ENCODE measurements at regions not wholly inside any gene's neighbourhood (a gene's known extent, or its start where the extent isn't known, plus 50 kb on each side); places are given as distances from the start of the nearest gene placed in this dataset.

- ChIA-PET CTCF (no interaction called here), POLR2A (no interaction called here)
- H3K4me1 Mint-ChIP-seq: no peaks in the 10 kb centered on the region
These were observed 69.3 kb upstream of the CXCL14 start for GRCh38 chr5:135648116-135648515.

GRCh38 chr5:135645336-135646180 is 66.8 kb upstream of the CXCL14 start:
- ChIA-PET POLR2A (no interaction called here), CTCF (no interaction called here)
- H3K9me3 Mint-ChIP-seq: no peaks in the 10 kb centered on the region
- Histone ChIP-seq H3K4me3 (ENCODE audit: low read length) (no peak overlapping the region), H3K36me3 (ENCODE audit: insufficient read depth, low read length) (no peaks in the 10 kb centered on the region), H3K4me1 (ENCODE audit: insufficient read depth, low read length) (no peaks in the 10 kb centered on the region), H3K27me3 (ENCODE audit: insufficient read depth, low read length, poor library complexity, severe bottlenecking) (no peaks in the 10 kb centered on the region), H3K27ac (ENCODE audit: low read depth, low read length) (no peak overlapping the region), H3K9me3 (ENCODE audit: low read length) (no peaks in the 10 kb centered on the region)
- no peaks in the 10 kb centered on the region for H3K36me3 Mint-ChIP-seq
- peaks cover 0 to 2% of the 10 kb centered on the region in 2 donors for H3K27me3 Mint-ChIP-seq
- DNase-seq: no peak
- no peak overlapping the region for H3K27ac Mint-ChIP-seq
- H3K4me3 Mint-ChIP-seq: no peak overlapping the region
- no peaks in the 10 kb centered on the region for H3K4me1 Mint-ChIP-seq

More at GRCh38 chr5:135648116-135648515, 69.3 kb upstream of the CXCL14 start:
- DNase-seq: no peak
- no peaks in the 10 kb centered on the region for H3K27me3 ChIP-seq (ENCODE audit: insufficient read depth, low read length, poor library complexity, severe bottlenecking)
- H3K27me3 Mint-ChIP-seq: peaks cover 0 to 3% of the 10 kb centered on the region in 2 donors
- no peaks in the 10 kb centered on the region for H3K36me3 ChIP-seq (ENCODE audit: insufficient read depth, low read length)
- no peaks in the 10 kb centered on the region for H3K9me3 Mint-ChIP-seq
- H3K4me1 ChIP-seq (ENCODE audit: insufficient read depth, low read length): no peaks in the 10 kb centered on the region
- H3K4me3 Mint-ChIP-seq: no peak overlapping the region
- no peak overlapping the region for H3K27ac Mint-ChIP-seq
- H3K4me3 ChIP-seq (ENCODE audit: low read length): no peak overlapping the region
- no peak overlapping the region for H3K27ac ChIP-seq (ENCODE audit: low read depth, low read length)
- no peaks in the 10 kb centered on the region for H3K36me3 Mint-ChIP-seq
- H3K9me3 ChIP-seq (ENCODE audit: low read length): no peaks in the 10 kb centered on the region

- Mint-ChIP-seq H3K36me3 (peaks cover 0 to 2% (median 0%) of the 10 kb centered on the region in 3 donors), H3K9me3 (no peaks in the 10 kb centered on the region), H3K4me1 (no peaks in the 10 kb centered on the region), H3K4me3 (no peak overlapping the region), H3K27ac (no peak overlapping the region), H3K27me3 (peaks cover 0 to 2% of the 10 kb centered on the region in 2 donors)
- DNase-seq: no peak
- Histone ChIP-seq H3K4me3 (ENCODE audit: low read length) (no peak overlapping the region), H3K27ac (ENCODE audit: low read depth, low read length) (no peak overlapping the region), H3K9me3 (ENCODE audit: low read length) (no peaks in the 10 kb centered on the region), H3K36me3 (ENCODE audit: insufficient read depth, low read length) (no peaks in the 10 kb centered on the region), H3K27me3 (ENCODE audit: insufficient read depth, low read length, poor library complexity, severe bottlenecking) (no peaks in the 10 kb centered on the region), H3K4me1 (ENCODE audit: insufficient read depth, low read length) (no peaks in the 10 kb centered on the region)
- ChIA-PET CTCF (no interaction called here), POLR2A (no interaction called here)
These were observed 66.0 kb upstream of the CXCL14 start for GRCh38 chr5:135644816-135645215.

GRCh38 chr5:135643881-135644766 is 65.3 kb upstream of the CXCL14 start:
- no peak overlapping the region for H3K4me3 ChIP-seq (ENCODE audit: low read length)
- H3K27ac ChIP-seq (ENCODE audit: low read depth, low read length): no peak overlapping the region
- H3K9me3 Mint-ChIP-seq: no peaks in the 10 kb centered on the region
- H3K4me1 Mint-ChIP-seq: no peaks in the 10 kb centered on the region
- no peaks in the 10 kb centered on the region for H3K9me3 ChIP-seq (ENCODE audit: low read length)
- no peak overlapping the region for H3K4me3 Mint-ChIP-seq
- no peaks in the 10 kb centered on the region for H3K27me3 ChIP-seq (ENCODE audit: insufficient read depth, low read length, poor library complexity, severe bottlenecking)
- peaks cover 0 to 2% of the 10 kb centered on the region in 2 donors for H3K27me3 Mint-ChIP-seq
- peaks cover 0 to 2% (median 0%) of the 10 kb centered on the region in 3 donors for H3K36me3 Mint-ChIP-seq
- no peak overlapping the region for H3K27ac Mint-ChIP-seq
- no peaks in the 10 kb centered on the region for H3K36me3 ChIP-seq (ENCODE audit: insufficient read depth, low read length)
- ChIA-PET POLR2A (no interaction called here), CTCF (no interaction called here)
- DNase-seq: no peak
- no peaks in the 10 kb centered on the region for H3K4me1 ChIP-seq (ENCODE audit: insufficient read depth, low read length)

GRCh38 chr5:135642934-135643333 is 64.1 kb upstream of the CXCL14 start:
- POLR2A ChIA-PET: no interaction called here
- Mint-ChIP-seq H3K27ac (no peak overlapping the region), H3K4me3 (no peak overlapping the region), H3K9me3 (no peaks in the 10 kb centered on the region), H3K4me1 (no peaks in the 10 kb centered on the region), H3K36me3 (peaks cover 0 to 2% (median 0%) of the 10 kb centered on the region in 3 donors), H3K27me3 (peaks cover 2 to 4% of the 10 kb centered on the region in 2 donors)
- CTCF ChIA-PET: no interaction called here
- Histone ChIP-seq H3K4me1 (ENCODE audit: insufficient read depth, low read length) (no peaks in the 10 kb centered on the region), H3K9me3 (ENCODE audit: low read length) (no peaks in the 10 kb centered on the region), H3K27ac (ENCODE audit: low read depth, low read length) (no peak overlapping the region), H3K4me3 (ENCODE audit: low read length) (no peak overlapping the region), H3K27me3 (ENCODE audit: insufficient read depth, low read length, poor library complexity, severe bottlenecking) (no peaks in the 10 kb centered on the region), H3K36me3 (ENCODE audit: insufficient read depth, low read length) (no peaks in the 10 kb centered on the region)
- no peak for DNase-seq

GRCh38 chr5:135642488-135642870 is 63.7 kb upstream of the CXCL14 start:
- Mint-ChIP-seq H3K27ac (no peak overlapping the region), H3K9me3 (no peaks in the 10 kb centered on the region), H3K4me1 (no peaks in the 10 kb centered on the region), H3K36me3 (peaks cover 0 to 2% (median 0%) of the 10 kb centered on the region in 3 donors), H3K4me3 (no peak overlapping the region), H3K27me3 (peaks cover 0 to 4% of the 10 kb centered on the region in 2 donors)
- Histone ChIP-seq H3K27me3 (ENCODE audit: insufficient read depth, low read length, poor library complexity, severe bottlenecking) (no peaks in the 10 kb centered on the region), H3K27ac (ENCODE audit: low read depth, low read length) (no peak overlapping the region), H3K36me3 (ENCODE audit: insufficient read depth, low read length) (no peaks in the 10 kb centered on the region), H3K9me3 (ENCODE audit: low read length) (no peaks in the 10 kb centered on the region), H3K4me1 (ENCODE audit: insufficient read depth, low read length) (no peaks in the 10 kb centered on the region), H3K4me3 (ENCODE audit: low read length) (no peak overlapping the region)
- ChIA-PET CTCF (no interaction called here), POLR2A (no interaction called here)
- no peak for DNase-seq

GRCh38 chr5:135641734-135642487 is 63.1 kb upstream of the CXCL14 start:
- H3K27me3 ChIP-seq (ENCODE audit: insufficient read depth, low read length, poor library complexity, severe bottlenecking): no peaks in the 10 kb centered on the region
- Mint-ChIP-seq H3K4me3 (no peak overlapping the region), H3K27ac (no peak overlapping the region), H3K27me3 (peaks cover 0 to 4% of the 10 kb centered on the region in 2 donors), H3K9me3 (no peaks in the 10 kb centered on the region), H3K4me1 (no peaks in the 10 kb centered on the region), H3K36me3 (peaks cover 0 to 2% (median 0%) of the 10 kb centered on the region in 3 donors)
- POLR2A ChIA-PET: no interaction called here
- no peak for DNase-seq
- no peaks in the 10 kb centered on the region for H3K4me1 ChIP-seq (ENCODE audit: insufficient read depth, low read length)
- H3K27ac ChIP-seq (ENCODE audit: low read depth, low read length): no peak overlapping the region
- CTCF ChIA-PET: no interaction called here
- H3K36me3 ChIP-seq (ENCODE audit: insufficient read depth, low read length): no peaks in the 10 kb centered on the region
- H3K4me3 ChIP-seq (ENCODE audit: low read length): no peak overlapping the region
- H3K9me3 ChIP-seq (ENCODE audit: low read length): no peaks in the 10 kb centered on the region

GRCh38 chr5:135641319-135641718 is 62.5 kb upstream of the CXCL14 start:
- Histone ChIP-seq H3K27ac (ENCODE audit: low read depth, low read length) (no peak overlapping the region), H3K4me1 (ENCODE audit: insufficient read depth, low read length) (no peaks in the 10 kb centered on the region), H3K4me3 (ENCODE audit: low read length) (no peak overlapping the region), H3K27me3 (ENCODE audit: insufficient read depth, low read length, poor library complexity, severe bottlenecking) (no peaks in the 10 kb centered on the region), H3K36me3 (ENCODE audit: insufficient read depth, low read length) (no peaks in the 10 kb centered on the region), H3K9me3 (ENCODE audit: low read length) (no peaks in the 10 kb centered on the region)
- CTCF ChIA-PET: no interaction called here
- peaks cover 0 to 7% of the 10 kb centered on the region in 2 donors for H3K27me3 Mint-ChIP-seq
- H3K4me1 Mint-ChIP-seq: no peaks in the 10 kb centered on the region
- DNase-seq: no peak
- no peak overlapping the region for H3K27ac Mint-ChIP-seq
- POLR2A ChIA-PET: no interaction called here
- H3K36me3 Mint-ChIP-seq: peaks cover 0 to 2% (median 0%) of the 10 kb centered on the region in 3 donors
- H3K9me3 Mint-ChIP-seq: no peaks in the 10 kb centered on the region
- H3K4me3 Mint-ChIP-seq: no peak overlapping the region
